Cardiac muscle cell (in vitro differentiated cells and primary cell): ENCODE measurements at regions not wholly inside any gene's neighbourhood (a gene's known extent, or its start where the extent isn't known, plus 50 kb on each side); places are given as distances from the start of the nearest gene placed in this dataset.

ENCODE experiments used
- DNase-seq, 2 donors: peaks; one replicate each; pipeline versions ENCODE4 v3.0.0 to v3.0.0-alpha.2; 2010 to 2017; ENCODE audit warnings: low read depth in 1 of 2, low spot score in 1 of 2
- H3K27ac ChIP-seq: fragments of 200-600 bp; sonication (generic); 2 replicates; pipeline ENCODE4 v1.5.1; 2016
- H3K27me3 ChIP-seq: fragments of 200-600 bp; sonication (generic); 2 replicates; pipeline ENCODE4 v1.6.0; 2016; ENCODE audit warnings: control low read depth
- H3K36me3 ChIP-seq: fragments of 200-600 bp; sonication (generic); 2 replicates; pipeline ENCODE4 v1.5.1; 2016; ENCODE audit warnings: control low read depth
- H3K4me1 ChIP-seq: fragments of 200-600 bp; sonication (generic); 2 replicates; pipeline ENCODE4 v1.8.1; 2017; ENCODE audit warnings: low read depth, mild to moderate bottlenecking, mixed run types
- H3K4me3 ChIP-seq: fragments of 200-600 bp; sonication (generic); 2 replicates; pipeline ENCODE4 v1.5.1; 2016; ENCODE audit warnings: mild to moderate bottlenecking
- H3K9me3 ChIP-seq: fragments of 200-600 bp; sonication (generic); 2 replicates; pipeline ENCODE4 v1.5.1; 2017; ENCODE audit warnings: low read depth, mild to moderate bottlenecking, control low read depth
- CTCF ChIP-seq: IDR thresholded peaks from 2 replicates; pipeline ENCODE4 v1.5.1; 2012; ENCODE audit warnings: low read depth, mild to moderate bottlenecking, low read length

- H3K4me3 ChIP-seq, result no peak overlapping the region
- no peak overlapping the region for H3K27ac ChIP-seq
- H3K36me3 ChIP-seq, result no peaks in the 10 kb centered on the region
- H3K27me3 ChIP-seq, result no peaks in the 10 kb centered on the region
- H3K4me1 ChIP-seq, result no peaks in the 10 kb centered on the region
- no peaks in the 10 kb centered on the region for H3K9me3 ChIP-seq
- TF ChIP-seq CTCF, result no peak
- DNase-seq, result no peak
These were observed 162.6 kb upstream of the SGCG start for GRCh38 chr13:23018143-23018542.

- H3K4me1 ChIP-seq, result no peaks in the 10 kb centered on the region
- no peaks in the 10 kb centered on the region for H3K9me3 ChIP-seq
- peak; percentile 86 for TF ChIP-seq CTCF
- no peak overlapping the region for H3K4me3 ChIP-seq
- DNase-seq, result peak; percentile 61 to 74
- no peaks in the 10 kb centered on the region for H3K27me3 ChIP-seq
- no peaks in the 10 kb centered on the region for H3K36me3 ChIP-seq
- H3K27ac ChIP-seq, result no peak overlapping the region
These were observed 160.4 kb upstream of the SGCG start for GRCh38 chr13:23020246-23020843.

- no peak for DNase-seq
- H3K36me3 ChIP-seq, result no peaks in the 10 kb centered on the region
- no peaks in the 10 kb centered on the region for H3K27me3 ChIP-seq
- no peaks in the 10 kb centered on the region for H3K9me3 ChIP-seq
- no peak overlapping the region for H3K27ac ChIP-seq
- TF ChIP-seq CTCF, result no peak
- no peak overlapping the region for H3K4me3 ChIP-seq
- no peaks in the 10 kb centered on the region for H3K4me1 ChIP-seq
These were observed 158.9 kb upstream of the SGCG start for GRCh38 chr13:23021906-23022305.

- no peak overlapping the region for H3K27ac ChIP-seq
- H3K36me3 ChIP-seq, result no peaks in the 10 kb centered on the region
- H3K4me1 ChIP-seq, result no peaks in the 10 kb centered on the region
- no peak overlapping the region for H3K4me3 ChIP-seq
- DNase-seq, result no peak
- H3K27me3 ChIP-seq, result no peaks in the 10 kb centered on the region
- TF ChIP-seq CTCF, result no peak
- no peaks in the 10 kb centered on the region for H3K9me3 ChIP-seq
These were observed 158.1 kb upstream of the SGCG start for GRCh38 chr13:23022704-23023103.

GRCh38 chr13:23025864-23026608 is 154.7 kb upstream of the SGCG start:
- no peak for DNase-seq
- H3K27me3 ChIP-seq, result no peaks in the 10 kb centered on the region
- no peaks in the 10 kb centered on the region for H3K4me1 ChIP-seq
- no peak overlapping the region for H3K27ac ChIP-seq
- no peaks in the 10 kb centered on the region for H3K36me3 ChIP-seq
- no peak for TF ChIP-seq CTCF
- no peak overlapping the region for H3K4me3 ChIP-seq
- H3K9me3 ChIP-seq, result no peaks in the 10 kb centered on the region
